ENCODE measurements at regions not wholly inside any gene's neighbourhood (a gene's known extent, or its start where the extent isn't known, plus 50 kb on each side); places are given as distances from the start of the nearest gene placed in this dataset.

DNA sequence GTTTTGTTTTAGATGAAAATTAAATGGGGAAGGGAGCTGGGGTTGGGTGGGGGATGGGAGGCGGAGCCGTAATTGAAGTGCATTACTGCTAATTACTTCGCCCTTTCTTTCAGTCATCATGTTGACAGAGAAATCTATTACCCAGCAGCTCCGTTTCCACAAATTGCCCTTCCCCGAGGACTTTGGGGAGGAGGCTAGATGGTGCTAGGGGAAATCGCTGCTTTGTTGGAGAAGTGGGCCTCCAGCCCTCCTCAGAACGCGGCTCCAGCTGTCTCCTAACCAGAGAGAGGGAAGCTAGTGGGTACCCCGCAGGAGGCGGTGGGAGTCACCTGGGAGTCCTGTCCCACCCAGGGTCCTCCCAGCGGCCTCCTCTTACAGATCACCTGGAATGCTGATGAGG is 130.9 kb upstream of the MYCN start:
- no peak for DNase-seq (ENCODE audit: low spot score)
- TF ChIP-seq, protein P1, sequence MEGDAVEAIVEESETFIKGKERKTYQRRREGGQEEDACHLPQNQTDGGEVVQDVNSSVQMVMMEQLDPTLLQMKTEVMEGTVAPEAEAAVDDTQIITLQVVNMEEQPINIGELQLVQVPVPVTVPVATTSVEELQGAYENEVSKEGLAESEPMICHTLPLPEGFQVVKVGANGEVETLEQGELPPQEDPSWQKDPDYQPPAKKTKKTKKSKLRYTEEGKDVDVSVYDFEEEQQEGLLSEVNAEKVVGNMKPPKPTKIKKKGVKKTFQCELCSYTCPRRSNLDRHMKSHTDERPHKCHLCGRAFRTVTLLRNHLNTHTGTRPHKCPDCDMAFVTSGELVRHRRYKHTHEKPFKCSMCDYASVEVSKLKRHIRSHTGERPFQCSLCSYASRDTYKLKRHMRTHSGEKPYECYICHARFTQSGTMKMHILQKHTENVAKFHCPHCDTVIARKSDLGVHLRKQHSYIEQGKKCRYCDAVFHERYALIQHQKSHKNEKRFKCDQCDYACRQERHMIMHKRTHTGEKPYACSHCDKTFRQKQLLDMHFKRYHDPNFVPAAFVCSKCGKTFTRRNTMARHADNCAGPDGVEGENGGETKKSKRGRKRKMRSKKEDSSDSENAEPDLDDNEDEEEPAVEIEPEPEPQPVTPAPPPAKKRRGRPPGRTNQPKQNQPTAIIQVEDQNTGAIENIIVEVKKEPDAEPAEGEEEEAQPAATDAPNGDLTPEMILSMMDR (IDR thresholded peaks at IDR 0.05; ENCODE audit: extremely low read depth, missing control alignments) = no peak

DNA sequence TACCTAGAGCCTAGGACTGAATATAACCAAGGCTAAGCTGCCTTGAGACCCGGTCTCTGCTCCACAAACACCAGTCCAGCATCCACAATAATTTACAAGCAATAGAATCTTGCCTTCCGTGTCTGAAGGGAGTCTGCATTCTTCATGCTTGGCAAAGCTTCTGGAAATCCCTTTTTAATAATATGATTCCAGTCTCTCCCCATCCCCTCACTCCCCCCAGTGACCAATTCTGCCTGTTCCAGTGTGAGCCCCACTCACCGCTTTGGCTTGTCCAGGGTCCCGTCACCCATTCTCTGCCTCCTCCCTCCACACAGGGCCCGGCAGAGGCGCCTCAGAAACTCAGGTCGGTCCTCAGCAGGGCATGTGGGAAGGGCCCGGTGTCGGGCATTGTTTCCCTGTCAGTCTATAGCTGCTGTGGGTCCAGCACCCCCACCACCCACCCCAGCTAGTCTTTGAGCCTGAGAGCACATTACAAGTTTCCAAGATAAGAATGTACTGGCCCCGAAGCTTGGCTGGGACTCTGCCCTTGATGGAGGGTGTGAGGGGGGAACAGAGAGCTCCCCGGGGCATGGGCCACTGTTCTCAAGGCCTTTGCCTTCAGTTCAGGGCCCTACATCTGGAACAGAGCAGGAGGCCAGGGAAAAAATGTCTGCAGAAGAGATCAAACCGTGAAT is 129.7 kb upstream of the MYCN start:
- TF ChIP-seq, protein P1 (IDR thresholded peaks at IDR 0.05; ENCODE audit: extremely low read depth, missing control alignments) = no peak
- DNase-seq (ENCODE audit: low spot score) = no peak

GRCh38 chr2:15811367-15811766 is 129.0 kb upstream of the MYCN start:
- TF ChIP-seq, protein P1 (IDR thresholded peaks at IDR 0.05; ENCODE audit: extremely low read depth, missing control alignments) = no peak
- DNase-seq (ENCODE audit: low spot score) = no peak

DNA sequence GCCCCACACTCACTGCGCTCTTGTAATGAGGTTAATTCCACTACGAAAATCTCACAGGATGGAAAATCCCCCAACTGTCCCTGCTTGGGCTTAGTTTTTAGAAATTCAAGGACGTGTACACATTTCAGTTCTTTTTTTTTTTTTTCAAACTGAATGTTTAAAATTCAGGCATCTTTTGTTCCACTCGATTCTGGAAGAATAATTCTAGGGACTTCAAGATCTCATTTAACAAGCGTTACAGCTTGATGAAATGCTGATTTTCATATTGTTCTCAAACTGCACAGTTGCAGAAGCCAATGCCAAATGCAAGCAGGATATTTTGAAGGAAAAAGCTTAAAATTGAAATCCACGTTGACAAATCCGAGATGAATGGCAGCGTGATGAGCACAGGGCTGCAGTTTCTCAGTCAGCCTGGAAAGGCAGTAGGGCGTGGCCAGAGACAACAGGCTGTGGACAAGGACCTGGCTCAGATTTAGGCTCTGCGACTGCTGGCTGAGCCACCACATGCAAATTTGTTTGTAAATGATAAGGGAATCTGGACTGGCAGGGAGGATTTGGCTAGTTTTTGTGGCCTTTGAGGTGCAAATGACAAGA is 128.1 kb upstream of the MYCN start:
- DNase-seq (ENCODE audit: low spot score) = no peak
- TF ChIP-seq, protein P1 (IDR thresholded peaks at IDR 0.05; ENCODE audit: extremely low read depth, missing control alignments) = no peak

DNA sequence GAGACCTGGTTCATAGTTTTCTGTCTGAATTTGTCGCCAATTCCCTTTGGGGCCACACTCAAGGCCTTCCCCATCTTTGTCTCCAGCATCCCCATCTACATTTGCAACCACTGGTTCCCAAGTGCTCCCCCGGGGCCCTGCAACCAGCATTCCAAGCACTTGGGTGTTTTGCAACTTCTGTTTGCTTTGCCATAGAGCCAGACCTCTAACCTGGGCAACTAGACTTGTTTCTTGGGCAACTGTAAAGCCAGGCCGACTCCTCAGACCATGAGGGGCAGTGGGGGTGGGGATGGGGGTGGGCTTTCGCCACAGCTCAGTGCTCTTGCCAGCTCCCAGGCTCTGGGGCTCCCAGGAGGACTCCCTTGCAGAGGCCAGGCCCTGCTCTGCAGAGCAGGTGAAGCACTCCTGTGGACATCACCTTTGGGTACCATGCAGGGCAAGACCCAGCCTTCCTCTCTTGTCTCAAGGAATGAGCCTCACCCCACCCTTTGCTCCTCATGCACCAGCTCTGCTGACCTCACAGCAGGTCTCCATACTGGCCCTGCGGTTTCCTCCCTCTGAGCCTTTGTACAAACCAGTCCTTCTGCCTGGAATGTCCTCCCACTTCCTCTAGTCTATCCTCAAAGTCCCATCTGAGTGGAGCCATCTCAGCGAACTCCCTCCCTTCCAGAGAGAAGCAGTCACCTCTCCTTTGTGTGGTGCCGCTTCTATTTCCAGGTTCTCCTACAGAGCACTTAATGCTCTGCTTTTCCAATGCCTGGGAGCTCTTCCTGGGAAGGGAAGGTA is 126.7 kb upstream of the MYCN start:
- TF ChIP-seq, protein P1 (IDR thresholded peaks at IDR 0.05; ENCODE audit: extremely low read depth, missing control alignments) = no peak
- DNase-seq (ENCODE audit: low spot score) = no peak

- DNase-seq (ENCODE audit: low spot score) = no peak
- TF ChIP-seq, protein P1 (IDR thresholded peaks at IDR 0.05; ENCODE audit: extremely low read depth, missing control alignments) = no peak
Measured at GRCh38 chr2:15814403-15814802, 125.9 kb upstream of the MYCN start.

DNA sequence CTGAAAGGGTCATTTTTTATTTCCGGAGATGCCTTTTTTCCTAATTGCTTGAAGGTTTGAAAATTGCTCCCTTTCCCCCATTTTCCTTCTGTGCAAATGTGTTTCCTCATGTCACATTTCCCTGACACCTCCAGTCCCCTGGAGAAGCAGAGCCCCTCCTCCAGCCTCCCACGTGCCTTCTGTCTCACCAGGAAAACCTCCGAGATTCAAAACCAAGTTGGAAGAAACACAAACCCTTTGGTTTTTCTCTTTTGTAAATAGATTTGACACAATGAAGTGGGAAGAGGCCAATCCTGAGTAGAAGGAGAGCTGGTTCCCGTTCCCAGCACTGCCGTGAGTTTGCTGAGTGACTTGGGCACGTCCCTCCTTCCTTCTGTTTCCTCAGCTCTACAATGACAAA is 125.4 kb upstream of the MYCN start:
- no peak for DNase-seq (ENCODE audit: low spot score)
- TF ChIP-seq, protein P1 (IDR thresholded peaks at IDR 0.05; ENCODE audit: extremely low read depth, missing control alignments) = no peak
